Ectodermal cell (in vitro differentiated cells): ENCODE measurements at regions not wholly inside any gene's neighbourhood (a gene's known extent, or its start where the extent isn't known, plus 50 kb on each side); places are given as distances from the start of the nearest gene placed in this dataset.
"Not testable (repeated sequence)": the region's sequence is repeated elsewhere in the genome, so short reads cannot be mapped to it uniquely, and the experiment has no call there.

Experiments
- H3K27ac ChIP-seq: 2 replicates; pipeline ENCODE4 v1.7.0; 2013; ENCODE audit warnings: mild to moderate bottlenecking, low read depth, low read length; ENCODE audit not compliant: insufficient read depth, poor library complexity, severe bottlenecking
- H3K27me3 ChIP-seq: 2 replicates; pipeline ENCODE4 v1.7.0; 2013; ENCODE audit warnings: mild to moderate bottlenecking, low read length; ENCODE audit not compliant: insufficient read depth, control insufficient read depth, poor library complexity, severe bottlenecking
- H3K36me3 ChIP-seq: one replicate; pipeline ENCODE4 v1.7.0; 2013; ENCODE audit warnings: low read length; ENCODE audit not compliant: control insufficient read depth, insufficient read depth
- H3K4me1 ChIP-seq: one replicate; pipeline ENCODE4 v1.7.0; 2013; ENCODE audit warnings: low read length; ENCODE audit not compliant: control insufficient read depth, insufficient read depth
- H3K4me3 ChIP-seq: 2 replicates; pipeline ENCODE4 v1.7.0; 2013; ENCODE audit warnings: low read depth, low read length, control low read depth; ENCODE audit not compliant: insufficient read depth
- H3K9me3 ChIP-seq: 2 replicates; pipeline ENCODE4 v1.7.0; 2013; ENCODE audit warnings: mild to moderate bottlenecking, low read length, moderate library complexity; ENCODE audit not compliant: control insufficient read depth
- WGBS, 2 experiments: methylation state at CpG; one replicate each; pipeline ENCODE4 v1.1.7; 2013; ENCODE audit warnings: missing lambda C conversion rate in 2 of 2; 5-methylcytosine and 5-hydroxymethylcytosine counted together

DNA sequence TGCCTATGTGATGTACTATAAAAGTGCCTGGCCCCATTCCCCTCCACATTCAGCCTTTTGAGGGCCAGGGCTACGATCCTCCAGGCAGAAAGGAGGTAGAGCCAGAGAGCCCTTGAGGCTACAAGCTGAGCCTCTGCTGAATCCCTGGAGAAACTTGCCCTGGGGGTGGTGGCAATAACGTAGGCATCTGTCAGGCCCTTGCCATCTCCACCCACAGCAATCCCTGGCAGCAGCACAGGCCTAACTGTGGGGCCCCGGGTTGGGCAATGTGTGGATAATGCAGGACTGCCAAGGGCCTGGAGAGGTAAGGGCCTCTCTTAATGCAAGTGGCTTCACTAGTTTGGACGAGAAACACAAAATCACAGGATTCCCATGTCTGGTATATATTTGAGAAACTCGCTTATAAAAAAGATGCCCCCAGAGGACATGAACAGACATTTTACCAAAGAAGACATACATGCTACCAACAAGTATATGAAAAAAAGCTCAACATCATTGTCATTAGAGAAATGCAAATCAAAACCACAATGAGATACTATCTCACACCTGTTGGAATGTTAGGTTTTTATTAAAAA is 99.0 kb downstream of the QRSL1 start:
- Histone ChIP-seq H3K36me3 (no peaks in the 10 kb centered on the region), H3K9me3 (no peaks in the 10 kb centered on the region), H3K4me1 (no peaks in the 10 kb centered on the region), H3K4me3 (no peak overlapping the region), H3K27ac (no peak overlapping the region), H3K27me3 (no peaks in the 10 kb centered on the region)
- 88 to 91% methylated on average over 5 of the region's 5 CpGs for WGBS, 2 experiments

DNA sequence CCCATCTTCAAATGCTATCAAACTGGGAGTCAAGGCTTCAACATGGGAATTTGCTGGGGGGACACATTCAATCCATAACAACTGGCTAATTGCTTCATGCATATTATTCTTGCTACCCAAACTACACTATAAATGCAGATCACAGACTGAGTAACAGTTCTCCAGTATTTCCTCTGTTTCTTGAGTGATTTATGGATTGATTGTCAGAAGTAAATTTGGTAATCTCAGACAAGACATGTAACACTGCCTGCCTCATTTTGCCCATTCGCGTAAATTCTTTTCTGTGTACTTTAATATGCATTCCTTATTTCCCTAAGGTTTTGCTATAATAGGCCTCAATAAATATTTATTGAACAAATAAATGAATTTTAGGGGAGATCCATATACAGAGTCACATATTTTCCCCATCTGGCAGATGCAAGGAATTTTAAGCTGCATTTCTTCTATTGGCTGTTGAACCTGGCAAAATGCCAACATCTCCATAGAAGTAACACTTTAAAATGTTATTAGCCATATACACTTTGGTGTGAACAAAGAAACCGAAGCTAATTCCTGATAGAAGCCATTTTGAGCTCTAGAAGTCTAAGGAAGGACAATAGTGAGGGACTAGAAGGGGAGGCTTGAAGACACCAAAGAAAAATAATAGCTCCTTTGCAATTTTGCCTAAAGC is 98.2 kb downstream of the QRSL1 start:
- H3K4me3 ChIP-seq: no peak overlapping the region
- no peaks in the 10 kb centered on the region for H3K27me3 ChIP-seq
- no peaks in the 10 kb centered on the region for H3K4me1 ChIP-seq
- WGBS, 2 experiments: 95 to 97% methylated on average over 3 of the region's 3 CpGs
- H3K36me3 ChIP-seq: no peaks in the 10 kb centered on the region
- no peaks in the 10 kb centered on the region for H3K9me3 ChIP-seq
- H3K27ac ChIP-seq: no peak overlapping the region

- H3K27me3 ChIP-seq: no peaks in the 10 kb centered on the region
- H3K36me3 ChIP-seq: no peaks in the 10 kb centered on the region
- no peaks in the 10 kb centered on the region for H3K9me3 ChIP-seq
- H3K27ac ChIP-seq: no peak overlapping the region
- no peak overlapping the region for H3K4me3 ChIP-seq
- H3K4me1 ChIP-seq: no peaks in the 10 kb centered on the region
- WGBS, 2 experiments: 88 to 98% methylated on average over 2 of the region's 2 CpGs
Observed at GRCh38 chr6:106724848-106725247, 95.5 kb downstream of the QRSL1 start.

DNA sequence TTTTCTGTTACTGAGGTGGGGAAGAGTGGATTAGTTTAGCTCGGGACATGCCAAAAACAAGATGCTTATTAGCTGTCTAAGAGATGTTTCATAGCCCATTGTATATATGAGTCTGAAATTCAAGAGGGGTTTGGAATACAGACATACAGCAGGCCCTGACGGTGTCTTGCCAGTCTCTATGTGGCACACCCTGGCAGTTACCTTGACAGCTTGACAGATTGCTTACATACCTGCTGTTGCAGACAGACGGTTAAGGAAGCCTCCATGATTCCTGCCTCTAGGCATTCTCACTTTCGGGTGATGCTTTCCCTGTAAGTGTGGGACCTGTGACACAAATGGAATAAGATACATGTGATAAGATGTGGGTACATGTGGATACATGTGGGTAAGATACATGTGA is 95.0 kb downstream of the QRSL1 start:
- 95 to 96% methylated on average over 4 of the region's 4 CpGs for WGBS, 2 experiments
- no peak overlapping the region for H3K27ac ChIP-seq

GRCh38 chr6:106723419-106723818 is 94.0 kb downstream of the QRSL1 start:
- H3K27ac ChIP-seq, H3K27me3 ChIP-seq, H3K4me1 ChIP-seq, H3K9me3 ChIP-seq, H3K36me3 ChIP-seq, H3K4me3 ChIP-seq: not testable (repeated sequence)
- WGBS, 2 experiments: 94 to 95% methylated on average over 2 of the region's 2 CpGs

More for the DNA sequence above, 95.0 kb downstream of the QRSL1 start:
- H3K36me3 ChIP-seq: no peaks in the 10 kb centered on the region
- no peaks in the 10 kb centered on the region for H3K27me3 ChIP-seq
- H3K9me3 ChIP-seq: no peaks in the 10 kb centered on the region
- no peak overlapping the region for H3K4me3 ChIP-seq
- no peaks in the 10 kb centered on the region for H3K4me1 ChIP-seq

GRCh38 chr6:106721189-106721588 is 91.8 kb downstream of the QRSL1 start:
- not testable (repeated sequence) for H3K27ac ChIP-seq

More at GRCh38 chr6:106721189-106721588, 91.8 kb downstream of the QRSL1 start:
- WGBS, 2 experiments: 85 to 89% methylated on average over 2 to 3 of the region's 4 CpGs
- H3K36me3 ChIP-seq, H3K4me3 ChIP-seq, H3K27me3 ChIP-seq, H3K9me3 ChIP-seq, H3K4me1 ChIP-seq: not testable (repeated sequence)
